CD4-positive, alpha-beta T cell treated with Interleukin-6 at 100 ng/mL for 8 hours (primary cell): ENCODE measurements at regions not wholly inside any gene's neighbourhood (a gene's known extent, or its start where the extent isn't known, plus 50 kb on each side); places are given as distances from the start of the nearest gene placed in this dataset.

Experiments used
- DNase-seq: peaks from one replicate; pipeline ENCODE4 v3.0.0-alpha.2; 2020; ENCODE audit warnings: mixed read lengths, low spot score

DNA sequence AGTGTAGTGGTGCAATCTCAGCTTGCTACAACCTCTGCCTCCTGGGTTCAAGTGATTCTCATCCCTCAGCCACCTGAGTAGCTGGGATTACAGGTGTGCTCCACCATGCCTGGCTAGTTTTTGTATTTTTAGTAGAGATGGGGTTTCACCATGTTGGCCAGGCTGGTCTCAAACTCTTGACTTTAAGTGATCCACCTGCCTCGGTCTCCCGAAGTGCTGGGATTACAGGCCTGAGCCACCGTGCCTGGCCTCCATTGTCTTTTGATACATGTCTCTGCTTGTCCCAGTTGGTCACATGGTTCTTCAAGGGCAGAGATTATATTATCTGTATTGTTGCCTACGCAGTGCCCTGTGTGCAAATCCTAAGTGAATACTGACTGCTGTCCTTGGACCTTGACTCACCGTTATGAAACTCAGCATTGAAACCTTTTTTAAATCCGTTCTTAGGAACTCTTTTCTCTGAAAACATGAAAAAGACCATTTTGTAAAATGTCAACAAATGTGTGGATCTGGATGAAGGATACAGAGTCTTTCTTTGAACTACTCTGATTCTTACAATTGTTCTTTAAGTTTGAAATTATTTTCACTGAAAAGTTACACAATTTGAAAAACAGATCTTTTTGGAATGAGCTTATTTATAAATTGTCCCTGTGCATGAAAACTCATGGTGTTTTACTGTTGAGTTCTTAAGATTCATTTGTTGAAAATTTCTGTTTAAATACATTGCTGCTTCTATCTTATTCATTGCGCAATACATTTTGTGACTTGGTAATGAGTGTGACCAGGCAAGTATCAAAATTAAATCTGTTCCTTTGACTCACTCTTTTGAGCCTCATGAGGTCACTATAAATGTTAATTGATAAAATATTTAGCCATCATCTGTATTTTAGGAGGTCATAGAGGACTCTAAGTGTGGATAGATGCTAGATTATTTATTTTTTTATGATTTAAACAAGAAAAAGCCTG lies 293.5 kb downstream of the UTRN start:
- no peak for DNase-seq

DNA sequence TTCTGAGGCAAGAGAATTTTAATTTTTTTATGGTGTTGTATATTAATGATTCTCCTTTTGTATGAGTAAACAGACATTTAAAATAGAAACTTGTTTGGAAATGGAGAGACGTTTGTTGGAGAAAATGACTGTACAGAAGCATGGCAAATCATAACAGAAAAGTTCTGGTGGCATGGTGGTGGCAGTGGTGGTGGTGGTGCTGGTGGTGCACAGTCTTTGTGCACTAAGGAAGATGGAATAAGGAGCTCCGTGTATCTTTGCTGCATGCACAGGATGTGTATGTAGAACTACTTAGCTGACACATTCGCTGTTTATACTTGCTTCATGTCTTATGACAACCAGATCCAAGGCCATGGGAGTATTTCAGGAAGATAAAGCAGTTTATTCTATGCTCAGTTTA lies 294.9 kb downstream of the UTRN start:
- DNase-seq = no peak

DNA sequence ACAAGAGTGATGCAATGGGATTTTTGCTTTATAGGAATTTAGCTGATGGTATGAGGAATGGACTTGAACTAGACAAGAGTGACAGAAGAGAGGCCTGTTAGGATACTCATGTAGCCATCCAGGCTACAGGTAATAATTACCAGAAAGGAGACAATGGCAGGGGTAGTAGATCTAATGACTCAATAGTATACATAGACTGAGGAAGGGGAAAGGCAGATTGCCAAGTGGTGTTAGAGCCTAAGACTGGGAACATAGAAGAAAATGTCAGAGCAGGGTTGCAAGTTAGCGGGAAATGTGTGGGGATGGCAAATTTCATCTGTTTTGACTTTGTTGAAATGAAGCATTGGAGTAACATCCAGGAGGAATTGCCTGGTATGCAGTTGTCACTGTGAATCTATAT lies 295.6 kb downstream of the UTRN start:
- DNase-seq = no peak

DNA sequence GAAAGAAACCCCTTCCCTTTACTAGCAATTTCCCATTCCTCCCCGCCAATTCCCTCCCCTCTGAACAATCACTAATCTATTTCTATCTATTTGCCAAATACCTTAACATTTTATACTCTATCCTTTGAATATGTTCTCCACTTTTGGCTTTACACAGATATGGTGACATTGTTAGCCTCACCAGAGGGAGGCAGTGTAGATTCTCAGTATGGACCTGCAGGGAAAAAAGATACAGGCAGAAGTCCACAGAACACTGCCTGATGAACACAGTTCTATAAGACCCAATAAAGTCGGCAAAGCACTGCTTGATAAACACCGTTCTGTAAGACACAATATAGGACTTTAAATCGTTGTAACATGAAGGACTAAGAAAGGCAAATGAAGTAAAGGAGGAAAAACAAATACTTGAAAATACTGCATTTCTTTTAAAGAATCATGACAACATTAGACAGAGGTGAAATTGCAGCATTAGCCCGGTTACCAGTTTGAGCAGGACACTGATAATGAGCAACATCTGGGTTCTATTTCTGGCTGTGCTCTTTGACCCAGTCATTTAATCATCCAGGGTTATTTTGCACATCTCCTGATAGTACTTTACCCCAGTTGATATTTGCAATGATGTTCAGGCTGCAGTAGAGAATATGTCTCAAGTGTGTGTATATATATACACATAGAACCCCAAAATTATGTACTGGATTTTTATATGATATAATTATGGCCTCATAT lies 296.8 kb downstream of the UTRN start:
- peak; percentile 19 for DNase-seq

DNA sequence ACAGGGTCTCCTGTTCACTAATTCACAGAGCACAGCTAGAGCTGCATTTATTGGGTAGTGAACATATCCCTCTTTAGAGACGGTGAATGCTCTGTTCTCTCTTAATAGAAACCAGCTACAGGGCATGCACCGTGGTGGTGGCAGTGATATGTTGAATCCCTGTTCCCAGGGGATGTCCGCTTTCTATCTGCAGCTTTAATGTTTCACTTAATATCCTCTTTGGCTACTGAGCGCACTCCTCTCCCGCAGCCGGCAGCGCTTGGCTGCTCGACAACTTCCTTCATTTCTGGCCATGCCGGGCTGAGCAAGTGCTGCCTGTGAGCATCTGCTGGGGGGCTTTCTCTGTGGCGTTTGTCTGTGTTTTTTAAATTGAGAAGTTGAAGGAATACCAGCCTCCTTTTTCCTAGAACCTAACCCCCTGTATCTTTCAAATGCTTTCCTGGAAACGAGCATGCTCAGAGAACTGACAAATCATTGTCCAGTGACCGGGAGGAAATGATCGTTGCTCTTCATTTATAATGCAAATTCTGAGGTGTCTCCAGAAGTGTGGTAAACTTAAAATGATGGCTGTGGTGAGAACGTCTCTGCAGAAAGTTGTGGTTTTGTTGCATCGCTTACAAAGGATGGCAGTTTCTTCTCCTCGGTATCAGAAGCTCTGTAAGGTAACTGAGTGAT lies 297.9 kb downstream of the UTRN start:
- DNase-seq = peak; percentile 60

DNA sequence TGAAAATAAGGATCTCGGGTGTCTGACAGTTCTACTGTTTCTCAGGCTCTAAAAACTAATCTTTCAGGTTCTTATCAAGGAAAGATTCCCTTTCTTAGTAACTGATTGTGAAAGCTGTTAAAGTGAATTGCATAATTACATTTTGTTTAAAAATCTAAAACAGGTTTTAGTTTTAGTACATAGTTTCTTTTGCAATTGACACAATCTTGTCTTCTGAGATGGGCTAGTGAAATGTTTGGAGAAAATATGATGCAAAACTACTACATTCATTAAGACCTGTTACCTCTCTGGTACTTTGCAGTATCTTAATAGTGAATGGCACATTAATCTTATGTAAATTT lies 298.4 kb downstream of the UTRN start:
- no peak for DNase-seq

DNA sequence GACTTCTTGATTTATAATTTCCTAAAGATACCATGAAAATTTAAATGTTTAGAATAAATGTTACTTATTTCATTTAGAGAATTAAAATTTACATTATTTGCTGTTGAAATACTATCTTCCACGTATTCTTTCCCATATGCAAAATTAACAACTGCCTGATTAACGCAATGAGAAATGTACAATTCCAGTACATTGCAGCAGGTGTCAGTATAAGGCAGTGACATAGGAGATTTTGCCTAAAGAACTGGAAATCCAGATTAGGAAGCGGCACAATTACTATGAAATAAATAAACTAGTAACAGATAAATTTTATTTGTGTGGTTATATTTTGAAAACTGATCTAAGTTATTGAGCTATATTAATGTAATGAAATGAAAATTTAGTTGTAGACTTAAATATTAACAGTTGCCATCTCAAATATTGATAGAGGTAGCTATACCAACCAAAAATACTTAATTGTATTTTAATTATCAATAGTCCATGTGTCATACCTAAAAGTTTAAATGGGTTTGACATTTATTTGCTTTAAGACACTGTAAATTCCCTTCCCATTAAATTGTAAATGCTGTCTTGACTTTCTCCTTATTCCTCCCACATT lies 300.2 kb downstream of the UTRN start:
- DNase-seq = no peak

DNA sequence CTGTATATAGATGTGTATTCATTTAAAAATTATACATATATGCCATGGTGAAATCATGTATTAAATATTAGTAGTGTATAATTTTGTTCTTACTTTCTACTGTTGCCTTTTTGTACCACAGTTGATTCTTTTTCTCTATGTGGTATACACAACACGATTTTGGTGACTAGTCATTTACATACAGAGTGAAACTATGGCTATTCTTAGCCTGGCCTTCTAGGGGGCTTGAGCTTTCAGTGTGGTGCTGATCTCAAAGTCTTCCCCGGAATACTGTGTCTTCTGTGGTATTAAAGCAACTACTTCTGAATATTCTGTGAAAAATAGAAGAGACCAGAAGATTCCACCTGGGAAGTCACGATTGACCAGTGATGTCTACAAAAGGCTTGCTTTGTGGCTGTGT lies 301.9 kb downstream of the UTRN start:
- no peak for DNase-seq

DNA sequence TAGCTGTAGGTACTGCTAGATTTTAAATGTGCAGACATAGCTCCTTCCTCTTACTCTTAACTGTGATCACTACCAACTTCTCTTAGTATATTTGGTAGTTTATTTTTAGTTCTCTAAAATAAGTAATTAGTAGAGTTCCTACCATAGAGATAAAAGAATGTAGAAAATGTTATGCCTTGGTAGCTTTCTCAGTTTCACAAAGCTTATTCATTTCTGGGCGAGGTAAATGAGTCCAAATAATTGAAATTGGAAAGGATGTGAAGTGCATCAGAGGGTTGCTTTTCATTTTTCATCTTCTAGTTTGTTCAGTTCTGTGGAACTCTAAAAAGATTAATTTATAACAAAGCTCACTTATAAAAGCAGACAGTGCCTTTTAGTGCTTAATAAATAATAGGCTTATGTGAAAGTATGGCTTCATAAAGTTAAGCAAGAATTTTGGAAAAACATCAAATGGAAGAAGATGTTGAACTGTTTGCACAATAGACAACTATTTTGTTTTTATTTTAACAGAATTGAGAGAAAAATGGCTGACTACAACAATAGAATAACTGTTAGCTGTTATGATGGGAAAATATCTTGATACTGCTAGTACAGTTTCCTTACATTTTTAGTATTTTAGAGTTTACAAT lies 303.7 kb downstream of the UTRN start:
- DNase-seq = no peak

DNA sequence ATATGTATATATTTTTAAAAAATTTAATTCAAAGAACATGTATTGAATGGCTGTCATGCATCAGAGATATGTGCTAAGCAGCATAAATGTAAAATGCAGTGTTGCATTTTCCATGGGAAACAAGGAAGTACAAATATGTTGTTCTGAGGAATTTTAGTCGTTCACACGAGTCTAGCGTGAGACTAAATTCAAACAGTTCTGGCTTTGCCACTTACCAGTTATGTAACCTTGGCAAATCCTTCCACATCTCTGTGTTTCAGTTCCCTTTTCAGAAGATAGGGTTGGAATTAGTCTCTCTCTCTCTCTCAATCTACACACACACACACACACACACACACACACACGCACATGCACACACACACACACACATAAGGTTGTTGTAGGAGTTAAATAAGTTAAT lies 305.4 kb downstream of the UTRN start:
- DNase-seq = no peak

DNA sequence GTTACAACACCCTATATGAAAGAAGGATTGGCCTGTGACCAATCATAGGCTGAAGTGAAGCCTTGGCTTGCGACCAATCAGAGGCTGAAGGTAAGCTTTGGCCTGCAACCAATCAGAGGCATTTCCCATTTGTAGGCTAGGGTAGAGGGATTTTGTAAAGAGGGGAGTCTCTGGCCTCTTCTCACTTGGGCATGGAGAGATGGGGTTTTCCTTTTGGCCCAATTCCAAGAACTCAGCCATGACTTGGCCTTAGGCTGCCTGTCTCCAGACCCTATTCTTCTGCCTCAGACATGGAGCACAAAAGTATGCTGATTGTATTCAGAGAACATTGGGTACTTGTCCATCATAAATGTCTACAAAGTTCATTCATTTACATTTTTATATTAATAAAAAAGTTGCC lies 308.3 kb downstream of the UTRN start:
- DNase-seq = no peak

DNA sequence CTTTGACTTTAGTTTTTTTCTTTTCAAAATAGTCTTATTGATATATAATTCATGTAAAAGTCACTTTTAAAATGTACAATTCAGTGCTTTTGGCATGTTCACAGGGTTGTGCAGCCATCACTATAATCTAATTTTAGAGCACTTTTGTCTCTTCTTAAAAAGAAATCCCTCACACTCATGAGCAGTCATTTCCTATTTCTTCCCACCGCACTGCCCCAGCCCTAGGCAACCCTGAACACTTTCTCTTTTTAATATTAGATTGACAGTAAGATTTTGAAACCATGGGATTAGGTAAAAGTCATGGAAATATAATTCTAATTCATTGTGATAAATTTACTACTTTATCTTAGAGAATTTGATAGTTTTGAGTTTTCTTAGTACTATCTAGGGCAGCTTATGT lies 309.4 kb downstream of the UTRN start:
- no peak for DNase-seq

DNA sequence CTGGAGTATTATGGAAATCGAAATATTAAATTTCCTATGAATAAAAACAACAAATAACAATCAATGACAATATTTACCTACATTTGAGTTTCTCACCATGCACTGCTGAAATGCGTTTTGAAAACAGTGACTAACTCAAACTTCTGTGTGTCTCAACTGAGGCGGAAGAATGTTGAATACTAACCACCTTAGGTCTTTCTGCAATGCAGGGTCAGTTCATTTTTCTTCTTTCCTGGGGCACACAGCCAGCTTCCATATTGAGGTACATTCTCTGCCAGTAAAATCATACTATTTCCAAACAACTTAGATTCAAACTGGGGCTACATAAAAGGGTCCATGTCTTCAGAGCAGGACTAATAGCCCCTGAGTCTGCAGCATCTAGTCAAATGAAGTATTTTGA lies 310.1 kb downstream of the UTRN start:
- no peak for DNase-seq

DNA sequence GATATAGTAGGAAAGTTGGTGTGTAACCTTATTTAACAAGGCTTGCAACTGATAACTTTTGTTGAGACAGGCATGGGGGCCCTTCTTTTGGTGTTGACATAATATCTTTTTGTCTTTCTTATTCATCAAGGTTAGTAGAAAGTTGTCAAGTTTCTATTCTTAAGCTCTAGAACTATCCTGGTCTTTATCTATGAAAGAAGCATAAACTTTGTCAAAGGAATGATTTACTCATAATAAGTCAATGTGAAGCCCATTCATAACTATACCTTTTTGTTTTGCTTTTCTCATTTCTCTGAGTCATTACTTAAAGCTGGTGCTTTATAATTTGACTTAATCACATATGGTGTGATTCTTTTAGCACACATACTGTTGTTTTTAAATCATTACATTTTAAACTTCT lies 312.4 kb downstream of the UTRN start:
- no peak for DNase-seq

DNA sequence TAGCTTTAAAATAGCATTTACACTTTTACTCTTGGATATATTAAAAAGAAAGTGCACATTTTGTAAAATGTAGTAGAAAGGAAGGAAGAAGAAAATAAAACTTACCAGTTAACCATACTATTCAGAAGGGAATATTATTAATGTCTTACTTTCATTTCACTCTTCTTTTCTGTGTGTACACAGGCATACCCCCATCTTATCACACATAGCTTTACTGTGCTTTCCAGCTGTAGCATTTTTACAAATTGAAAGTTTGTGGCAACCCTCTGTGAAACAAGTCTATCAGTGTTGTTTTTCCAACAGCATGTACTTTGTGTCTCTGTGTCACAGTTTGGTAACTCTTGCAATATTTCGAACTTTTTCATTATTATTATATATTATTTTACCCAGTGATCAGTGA lies 314.5 kb downstream of the UTRN start:
- DNase-seq = no peak

DNA sequence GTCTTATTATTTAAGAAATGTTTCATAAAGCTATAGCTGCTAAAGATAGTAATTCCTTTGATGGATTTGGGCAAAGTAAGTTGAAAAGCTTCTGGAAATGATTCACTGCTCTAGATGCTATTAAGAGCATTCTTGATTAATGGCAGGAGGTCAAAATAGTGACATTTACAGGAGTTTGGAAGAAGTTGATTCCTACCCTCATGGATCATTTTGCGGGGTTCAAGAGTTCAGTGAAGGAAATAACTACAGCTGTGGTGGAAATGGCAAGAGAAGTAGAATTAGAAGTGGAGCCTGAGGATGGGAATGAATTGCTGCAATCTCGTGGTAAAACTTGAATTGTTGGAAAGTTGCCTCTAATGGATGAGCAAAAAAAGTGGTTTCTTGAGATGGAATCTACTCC lies 316.1 kb downstream of the UTRN start:
- no peak for DNase-seq

DNA sequence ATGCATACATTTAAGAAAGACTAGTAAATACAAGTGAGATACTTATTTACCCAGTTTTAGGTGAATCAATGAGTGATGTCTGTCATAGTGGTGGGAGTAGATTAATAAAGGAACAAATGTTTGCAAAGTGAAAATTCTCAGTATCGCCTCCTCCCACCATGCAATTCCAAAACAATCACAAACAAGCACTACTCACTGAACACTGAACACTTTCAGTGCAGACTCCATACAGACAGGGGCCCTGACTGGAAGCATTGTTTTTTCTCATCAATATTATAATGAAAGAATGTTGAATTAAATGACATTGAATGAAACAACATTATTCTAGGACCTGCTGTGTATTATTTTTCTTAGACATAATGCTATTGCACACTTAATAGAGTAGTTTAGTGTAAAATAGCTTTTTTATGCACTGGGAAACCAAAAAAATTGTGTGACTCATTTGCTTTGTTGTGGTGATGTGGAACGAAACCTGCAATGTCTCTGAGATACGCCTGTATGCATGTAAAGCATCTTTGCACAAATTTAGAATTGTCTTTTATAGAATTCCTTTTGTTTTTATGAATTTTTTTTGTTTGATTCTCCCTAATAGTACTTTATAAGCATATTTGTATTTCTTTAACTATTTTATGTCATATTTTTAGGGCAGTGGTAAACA lies 317.5 kb downstream of the UTRN start:
- DNase-seq = peak; percentile 23

DNA sequence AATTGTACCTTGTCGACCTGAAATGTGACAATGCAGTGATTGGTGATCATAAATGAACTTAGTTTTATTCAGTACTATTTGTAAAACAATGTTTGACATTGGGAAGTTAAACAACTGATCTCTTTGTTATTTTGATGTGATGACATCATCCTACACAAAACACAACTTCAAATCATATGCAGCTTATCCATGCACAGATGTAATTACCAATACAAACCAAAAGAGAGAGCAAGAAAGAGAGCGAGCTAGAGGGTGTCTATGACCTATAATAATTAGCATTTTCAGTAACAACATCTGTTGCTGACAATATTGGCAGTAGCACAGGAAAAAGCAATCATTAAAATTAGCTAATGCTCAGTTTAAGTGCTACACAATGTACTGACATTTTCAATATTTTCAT lies 320.9 kb downstream of the UTRN start:
- DNase-seq = no peak

DNA sequence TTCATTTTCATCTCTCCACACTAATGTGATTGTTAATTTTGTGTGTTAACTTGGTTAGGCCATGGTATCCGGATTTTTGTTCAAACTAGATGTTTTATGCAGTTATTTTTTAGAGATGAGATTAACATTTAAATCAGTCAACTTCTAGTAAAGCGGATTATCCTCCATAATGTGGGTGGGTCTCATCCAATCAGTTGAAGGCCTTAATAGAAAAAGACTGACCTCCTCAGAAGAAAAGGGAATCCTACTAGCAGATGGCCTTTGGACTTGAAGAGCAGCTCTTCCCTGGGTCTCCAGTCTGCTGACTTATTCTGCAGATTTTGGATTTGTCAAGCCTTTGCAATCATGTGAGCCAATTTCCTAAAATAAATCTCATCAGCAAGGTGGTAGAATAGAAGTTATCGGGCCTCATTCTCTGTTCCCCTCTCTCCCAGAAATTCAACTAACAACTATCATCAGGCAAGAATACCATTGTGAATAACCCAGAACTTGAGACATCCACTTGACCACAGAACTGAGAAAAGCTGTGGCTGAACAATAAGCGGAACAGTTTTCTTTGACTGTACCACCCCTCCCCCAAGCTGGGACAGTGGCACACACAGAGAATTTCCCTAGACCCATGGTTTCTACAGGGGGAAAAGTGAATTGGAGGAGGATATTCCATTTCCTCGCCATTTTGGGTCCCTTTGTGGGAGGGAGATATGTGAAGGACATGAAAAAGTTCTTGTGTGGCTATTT lies 323.0 kb downstream of the UTRN start:
- DNase-seq = no peak

DNA sequence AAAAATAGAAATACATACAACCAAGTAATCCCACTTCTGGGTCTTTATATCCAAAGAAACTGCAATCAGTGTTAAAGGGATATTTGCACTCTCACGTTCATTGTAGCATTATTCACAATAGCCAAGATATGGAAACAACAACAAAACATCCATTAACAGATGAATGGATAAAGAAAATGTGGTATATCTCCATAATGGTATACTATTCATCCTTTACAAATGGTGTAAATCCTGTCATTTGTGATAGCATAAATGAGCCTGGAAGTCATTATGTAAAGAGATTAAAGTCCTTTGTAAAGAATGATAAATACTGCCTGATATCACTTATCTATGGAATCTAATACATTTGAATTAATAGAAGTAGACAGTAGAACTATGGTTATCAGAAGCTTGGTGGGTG lies 327.7 kb downstream of the UTRN start:
- DNase-seq = no peak

DNA sequence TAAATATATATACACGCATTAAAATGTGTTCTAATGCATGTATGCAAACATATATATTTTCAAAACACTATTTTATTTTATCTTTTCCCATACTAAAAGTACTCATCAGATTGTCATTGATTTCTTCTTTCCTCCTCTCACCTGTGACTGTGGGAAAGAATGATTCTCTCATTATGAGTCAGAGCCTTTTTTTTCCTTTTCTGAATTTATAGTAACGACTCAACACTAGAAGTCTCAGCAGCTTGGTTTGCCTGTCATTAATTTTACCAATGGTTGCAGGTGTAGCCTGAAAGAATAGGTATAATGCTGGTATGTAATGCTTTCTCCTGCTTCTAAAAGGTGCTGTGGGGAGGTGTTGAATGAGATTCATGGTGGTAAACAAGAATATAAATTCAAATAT lies 328.7 kb downstream of the UTRN start:
- DNase-seq = no peak
